GM18951 (cell line): ENCODE measurements at regions not wholly inside any gene's neighbourhood (a gene's known extent, or its start where the extent isn't known, plus 50 kb on each side); places are given as distances from the start of the nearest gene placed in this dataset.
"Not testable (repeated sequence)": the region's sequence is repeated elsewhere in the genome, so short reads cannot be mapped to it uniquely, and the experiment has no call there.

Experiments used
- POLR2A ChIP-seq: IDR thresholded peaks from 4 replicates; pipeline ENCODE4 v1.6.1; 2011; ENCODE audit warnings: mild to moderate bottlenecking; ENCODE audit not compliant: insufficient read length, insufficient read depth; ENCODE audit errors: extremely low read depth
- in situ Hi-C: fragments of 300-500 bp; cut with MboI; formaldehyde crosslinking; loops from one replicate; pipeline ENCODE4 v1.12.0; 2022; ENCODE audit warnings: low sequenced_read_pairs, mixed read lengths, inconsistent platforms; ENCODE audit not compliant: unreplicated experiment

DNA sequence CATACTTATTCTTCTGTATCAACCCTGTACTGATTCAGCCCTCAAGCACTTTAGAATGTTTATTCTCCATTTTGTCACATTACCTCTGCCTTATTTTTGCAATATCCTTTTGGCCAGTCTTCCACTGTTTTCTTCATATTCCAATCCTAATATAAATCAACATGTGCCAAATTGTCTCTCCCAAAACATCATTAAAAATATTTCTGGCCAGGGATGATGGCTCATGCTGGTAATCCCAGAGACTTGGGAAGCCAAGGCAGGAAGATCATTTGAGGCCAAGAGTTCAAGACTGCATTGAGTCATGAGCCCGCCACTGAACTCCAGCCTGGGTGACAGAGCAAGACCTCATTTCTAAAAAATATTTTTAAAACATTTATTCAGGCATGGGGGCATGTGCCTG, 641.4 kb upstream of the CBLB start:
- TF ChIP-seq POLR2A = no peak
- in situ Hi-C loops = no loop called here

DNA sequence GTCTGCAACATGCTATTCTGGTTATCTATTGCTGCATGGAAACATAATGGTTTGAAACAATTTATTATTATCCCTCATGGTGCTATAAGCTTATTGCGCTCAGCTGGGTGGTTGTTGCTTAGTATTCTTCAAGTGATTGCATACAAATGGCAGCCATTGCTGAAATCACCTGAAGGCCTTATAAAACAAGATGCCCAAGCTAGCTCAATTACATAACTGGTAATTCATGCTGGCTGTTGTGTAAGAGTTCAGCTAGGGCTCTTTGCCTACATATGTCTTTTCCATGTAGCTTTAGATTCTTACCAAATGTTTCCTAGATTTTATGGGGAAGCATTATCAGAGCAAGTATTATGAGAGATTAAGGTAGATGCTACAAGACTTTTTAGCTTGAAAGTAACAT, 644.0 kb upstream of the CBLB start:
- in situ Hi-C loops = no loop called here
- TF ChIP-seq POLR2A = no peak

DNA sequence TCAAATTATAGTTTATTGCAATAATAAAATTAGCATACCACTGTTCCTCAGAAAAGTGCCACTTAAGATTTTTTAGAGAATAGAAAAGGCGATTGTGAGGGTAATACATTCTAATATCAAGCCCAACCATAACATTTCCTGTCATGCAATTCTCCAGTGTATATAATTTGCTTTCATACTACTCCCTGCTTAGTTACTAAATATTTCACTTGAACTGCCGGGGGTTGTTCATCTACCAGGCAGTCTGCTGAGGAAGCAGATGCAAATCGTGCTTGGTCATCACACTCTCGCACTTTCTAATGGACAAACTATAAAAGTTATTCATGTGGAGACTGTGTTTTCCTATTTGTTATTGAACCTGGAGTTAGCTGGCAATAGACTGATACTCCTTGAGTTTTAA, 645.6 kb upstream of the CBLB start:
- in situ Hi-C loops = no loop called here

DNA sequence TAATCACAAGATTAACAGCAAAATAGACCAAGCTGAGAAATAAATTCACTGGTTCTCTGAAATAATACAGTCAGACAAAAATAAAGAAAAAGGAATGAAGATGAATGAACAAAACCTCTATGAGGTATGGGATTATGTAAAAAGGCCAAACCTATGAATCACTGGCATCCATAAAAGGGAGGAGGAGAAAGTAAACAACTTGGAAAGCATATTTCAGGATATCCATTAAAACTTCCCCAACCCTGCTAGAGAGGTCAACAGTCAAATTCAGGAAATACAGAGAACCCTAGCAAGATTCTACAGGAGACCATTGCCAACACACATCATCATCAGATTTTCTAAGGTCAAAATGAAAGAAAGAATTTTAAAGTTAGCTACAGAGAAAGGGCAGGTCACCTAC, 649.7 kb upstream of the CBLB start:
- TF ChIP-seq POLR2A = no peak

More for the DNA sequence above, 645.6 kb upstream of the CBLB start:
- no peak for TF ChIP-seq POLR2A

DNA sequence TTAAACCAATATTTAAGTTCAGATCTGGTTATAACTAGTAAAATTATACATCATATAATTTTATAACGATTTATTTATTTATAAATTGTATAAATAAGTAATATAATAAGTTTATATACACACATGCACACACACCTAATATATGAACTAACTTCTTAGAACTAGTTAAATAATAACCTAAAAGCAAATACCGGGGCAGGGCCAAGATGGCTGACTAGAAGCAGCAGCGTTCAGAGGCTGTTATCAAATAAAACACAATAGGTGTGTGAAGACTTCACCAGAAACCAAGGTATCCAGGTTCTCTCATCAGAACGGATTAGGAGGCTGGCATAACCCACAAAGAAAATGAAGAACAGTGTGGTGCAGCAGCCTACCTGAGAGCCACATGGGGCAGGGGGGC, 653.6 kb upstream of the CBLB start:
- in situ Hi-C loops = no loop called here
- TF ChIP-seq POLR2A = no peak

More for the DNA sequence above, 649.7 kb upstream of the CBLB start:
- in situ Hi-C loops = no loop called here

DNA sequence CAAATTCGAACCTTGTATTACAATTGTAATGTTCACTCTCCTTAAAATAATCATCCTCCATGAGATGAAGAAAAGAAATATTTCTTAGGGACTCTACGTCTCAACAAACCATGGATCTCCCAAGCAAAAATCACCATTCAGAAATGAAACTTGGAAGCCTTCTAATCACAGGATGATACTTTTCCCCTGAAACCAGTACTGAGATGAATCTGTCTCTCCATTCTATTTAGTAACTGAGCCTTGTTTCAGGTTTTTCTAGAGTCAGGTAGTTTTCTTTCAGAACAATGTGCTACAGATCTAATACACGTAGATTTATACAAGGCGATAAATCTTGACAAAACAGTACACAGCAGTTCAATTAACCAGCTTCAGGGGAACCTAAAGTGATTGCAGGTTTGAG, 660.1 kb upstream of the CBLB start:
- TF ChIP-seq POLR2A = no peak
- in situ Hi-C loops = no loop called here

DNA sequence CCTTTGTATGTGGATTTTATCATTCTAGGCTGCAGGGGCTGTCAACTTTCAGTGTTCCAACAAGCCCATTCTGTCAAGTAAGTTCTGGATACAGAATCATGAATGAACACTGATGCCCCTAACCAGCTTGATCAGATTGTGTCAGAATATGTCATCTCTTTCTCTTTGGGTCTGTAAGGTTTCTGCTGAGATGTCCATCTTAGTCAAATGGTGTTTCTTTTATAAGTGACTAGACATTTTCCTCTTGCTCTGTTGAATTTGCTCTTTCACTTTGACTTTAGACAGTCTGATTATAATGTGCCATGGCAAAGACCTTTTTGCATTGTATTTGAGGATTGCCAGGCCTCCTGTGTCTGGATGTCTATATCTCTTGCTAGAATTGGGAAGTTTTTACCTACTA, 660.9 kb upstream of the CBLB start:
- in situ Hi-C loops = no loop called here
- TF ChIP-seq POLR2A = no peak

DNA sequence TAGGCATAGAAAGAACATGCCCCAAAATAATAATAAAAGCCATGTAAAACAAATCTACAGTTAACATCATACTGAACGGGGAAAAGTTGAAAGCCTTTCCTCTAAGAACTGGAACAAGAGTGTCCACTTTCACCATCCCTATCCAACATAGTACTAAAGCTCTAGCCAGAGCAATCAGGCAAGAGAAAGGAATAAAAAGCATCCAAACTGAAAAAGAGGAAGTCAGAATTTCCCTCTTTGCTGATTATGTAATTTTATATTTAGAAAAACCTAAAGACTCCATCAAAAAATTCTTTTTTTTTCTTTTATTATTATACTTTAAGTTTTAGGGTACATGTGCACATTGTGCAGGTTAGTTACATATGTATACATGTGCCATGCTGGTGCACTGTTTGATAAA, 661.6 kb upstream of the CBLB start:
- in situ Hi-C loops = no loop called here
- TF ChIP-seq POLR2A = no peak

DNA sequence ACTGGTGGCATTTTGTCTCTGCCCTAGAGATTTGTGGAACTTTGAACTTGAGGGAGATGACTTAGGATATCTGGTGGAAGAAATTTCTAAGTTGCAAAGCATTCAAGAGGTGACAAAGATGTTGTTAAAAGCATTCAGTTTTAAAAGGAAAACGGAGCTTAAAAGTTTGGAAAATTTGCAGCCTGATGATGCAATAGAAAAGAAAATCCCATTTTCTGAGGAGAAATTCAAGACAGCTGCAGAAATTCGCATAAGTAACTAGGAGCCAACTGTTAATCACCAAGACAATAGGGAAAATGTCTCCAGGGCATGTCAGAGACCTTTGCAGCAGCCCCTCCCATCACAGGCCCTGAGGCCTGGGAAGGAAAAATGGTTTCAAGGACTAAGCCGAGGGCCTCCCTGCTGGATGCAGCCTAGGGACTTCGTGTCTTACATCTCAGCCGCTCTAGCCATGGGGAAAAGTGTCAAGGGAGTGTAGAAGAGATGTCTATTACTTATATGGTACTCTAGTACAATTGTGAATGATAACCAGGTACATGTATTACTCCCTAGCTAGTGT, 663.0 kb upstream of the CBLB start:
- in situ Hi-C loops = not testable (repeated sequence)

DNA sequence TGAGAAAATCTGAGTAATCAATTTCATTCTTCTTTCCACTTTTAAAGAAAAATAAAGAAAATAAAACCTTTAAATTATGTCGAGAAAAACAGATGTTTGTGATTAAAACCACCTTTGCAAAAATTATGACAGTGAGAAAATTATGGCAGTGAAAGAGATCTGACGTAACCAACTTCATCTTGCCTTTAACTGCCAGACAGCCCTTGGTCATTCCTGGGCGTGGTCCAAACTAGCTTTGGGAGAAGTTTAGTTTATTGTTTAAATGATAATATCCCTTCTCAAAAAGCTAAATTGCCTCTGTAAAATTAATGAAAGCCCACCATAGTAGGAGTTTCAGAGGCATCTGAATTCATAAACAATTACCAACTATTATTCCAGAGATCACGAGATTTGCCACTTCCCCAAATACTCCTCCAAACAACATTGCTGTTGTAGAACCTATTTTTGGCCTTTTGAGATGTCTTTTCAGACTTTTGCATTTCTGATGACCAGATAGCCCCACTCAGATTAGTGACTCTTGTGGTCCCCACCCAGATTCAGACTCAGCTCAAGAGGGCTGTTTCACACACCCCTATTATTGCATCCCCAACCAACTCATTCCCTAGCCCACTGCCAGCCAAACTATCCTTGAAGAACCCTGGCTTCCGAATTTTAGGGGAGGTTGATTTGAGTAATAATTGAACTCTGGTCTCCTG, 664.4 kb upstream of the CBLB start:
- in situ Hi-C loops = no loop called here

DNA sequence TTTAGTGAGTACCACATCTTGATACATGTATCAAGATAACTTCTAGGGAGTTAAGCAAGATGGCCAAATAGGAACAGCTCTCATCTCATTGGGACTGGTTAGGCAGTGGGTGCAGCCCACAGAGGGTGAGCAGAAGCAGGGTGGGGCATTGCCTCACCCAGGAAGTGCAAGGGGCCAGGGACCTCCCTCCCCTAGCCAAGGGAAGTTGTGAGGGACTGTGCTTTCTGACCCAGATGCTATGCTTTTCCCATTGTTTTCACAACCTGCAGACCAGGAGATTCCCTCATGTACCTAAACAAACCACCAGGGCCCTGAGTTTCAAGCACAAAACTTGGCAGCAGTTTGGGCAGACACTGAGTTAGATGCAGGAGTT, 665.0 kb upstream of the CBLB start:
- in situ Hi-C loops = no loop called here
- no peak for TF ChIP-seq POLR2A

More for the DNA sequence above, 664.4 kb upstream of the CBLB start:
- TF ChIP-seq POLR2A = no peak

DNA sequence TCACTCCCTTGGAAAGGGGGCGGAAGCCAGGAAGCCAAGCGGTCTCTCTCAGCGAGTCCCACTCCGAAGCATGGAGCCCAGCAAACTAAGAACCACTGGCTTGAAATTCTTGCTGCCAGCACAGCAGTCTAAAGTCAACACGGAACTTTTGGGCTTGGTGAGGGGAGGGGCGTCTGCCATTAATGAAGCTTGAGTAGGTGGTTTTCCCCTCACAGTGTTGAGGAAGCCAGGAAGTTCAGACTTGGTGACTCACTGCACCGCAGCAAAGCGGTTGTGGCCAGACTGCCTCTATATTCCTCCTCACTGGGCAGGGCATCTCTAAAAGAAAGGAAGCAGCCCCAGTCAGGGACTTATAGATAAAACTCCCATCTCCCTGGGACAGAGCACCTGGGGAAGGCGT, 665.4 kb upstream of the CBLB start:
- in situ Hi-C loops = no loop called here
- no peak for TF ChIP-seq POLR2A

DNA sequence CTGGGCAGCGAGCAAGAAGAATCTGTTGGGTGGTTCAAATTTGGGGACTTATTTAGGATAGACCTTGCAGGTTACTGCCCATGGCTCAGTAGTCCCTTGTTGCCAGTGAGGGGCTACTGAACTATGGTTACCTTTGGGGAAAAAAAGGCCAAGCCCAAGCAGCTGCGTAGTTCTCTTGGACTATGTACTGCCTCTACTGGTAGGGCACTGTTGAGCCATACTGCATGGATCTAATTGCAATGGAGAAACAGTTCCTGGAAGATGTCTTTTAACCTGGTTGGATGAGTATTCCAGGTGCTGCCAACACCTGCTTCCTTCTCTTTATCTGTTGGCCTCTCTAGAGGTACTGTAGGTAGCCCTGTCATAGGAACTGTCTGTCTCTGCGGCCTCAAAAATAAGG, 671.9 kb upstream of the CBLB start:
- TF ChIP-seq POLR2A = no peak
- in situ Hi-C loops = no loop called here

DNA sequence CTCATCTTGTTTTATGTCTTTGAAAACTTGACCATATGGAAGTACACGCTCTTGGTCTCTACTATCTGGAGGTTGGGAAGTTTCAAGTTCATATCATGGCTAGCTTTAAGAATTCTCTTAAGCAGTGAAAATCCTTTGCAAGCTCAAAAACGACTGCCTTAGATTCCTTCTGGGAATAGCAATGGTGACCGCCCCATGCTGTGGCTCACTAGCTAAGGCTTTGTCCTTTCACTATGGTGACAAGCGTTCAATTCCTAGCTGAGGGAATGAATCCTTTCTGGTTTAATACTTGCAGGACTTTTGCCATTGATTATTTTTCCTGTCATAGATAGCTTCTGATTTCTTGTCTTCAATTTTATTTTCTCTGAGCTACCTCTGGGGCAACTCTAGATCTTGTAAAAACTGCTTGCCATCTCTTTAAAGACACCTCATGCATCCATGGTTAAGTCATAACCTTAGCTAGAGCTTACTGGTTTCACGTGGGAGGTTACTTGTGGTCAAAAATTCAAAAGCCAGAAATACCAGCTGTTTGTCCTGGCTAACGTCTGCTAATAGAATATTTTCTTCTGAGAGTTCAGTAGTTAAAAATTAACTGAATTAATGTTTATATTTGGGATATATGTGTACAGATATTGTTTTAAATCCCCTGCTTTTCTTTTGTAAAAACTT, 673.4 kb upstream of the CBLB start:
- no peak for TF ChIP-seq POLR2A
- in situ Hi-C loops = no loop called here
